GM19324 (cell line): ENCODE measurements at regions not wholly inside any gene's neighbourhood (a gene's known extent, or its start where the extent isn't known, plus 50 kb on each side); places are given as distances from the start of the nearest gene placed in this dataset.
"Not testable (repeated sequence)": the region's sequence is repeated elsewhere in the genome, so short reads cannot be mapped to it uniquely, and the experiment has no call there.

Experiments used
- ATAC-seq: cut with Tn5 transposase; IDR thresholded peaks from one replicate; pipeline ENCODE4 v1.9.1; 2021; ENCODE audit warnings: mild to moderate bottlenecking, moderate library complexity; ENCODE audit not compliant: unreplicated experiment, low FRiP score

DNA sequence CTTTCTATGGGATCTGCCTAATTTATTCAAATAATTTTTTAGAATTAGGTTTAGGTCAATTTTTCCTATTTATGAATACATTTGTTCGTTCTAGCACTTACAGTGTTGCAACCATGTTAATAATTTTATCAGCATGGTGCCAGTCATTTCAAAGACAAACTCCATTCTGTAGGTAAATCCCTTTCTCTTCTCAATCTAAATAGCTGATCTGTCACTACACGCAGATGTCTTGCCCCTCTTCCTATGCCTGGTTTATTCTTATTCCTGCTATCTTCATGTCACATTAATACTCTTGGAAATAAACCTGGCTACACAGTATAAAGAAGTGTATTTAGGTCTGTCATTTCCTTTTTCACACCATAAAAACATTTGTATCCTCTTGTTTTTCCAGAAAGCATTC lies 1172.4 kb downstream of the BRINP3 start:
- ATAC-seq: no peak

DNA sequence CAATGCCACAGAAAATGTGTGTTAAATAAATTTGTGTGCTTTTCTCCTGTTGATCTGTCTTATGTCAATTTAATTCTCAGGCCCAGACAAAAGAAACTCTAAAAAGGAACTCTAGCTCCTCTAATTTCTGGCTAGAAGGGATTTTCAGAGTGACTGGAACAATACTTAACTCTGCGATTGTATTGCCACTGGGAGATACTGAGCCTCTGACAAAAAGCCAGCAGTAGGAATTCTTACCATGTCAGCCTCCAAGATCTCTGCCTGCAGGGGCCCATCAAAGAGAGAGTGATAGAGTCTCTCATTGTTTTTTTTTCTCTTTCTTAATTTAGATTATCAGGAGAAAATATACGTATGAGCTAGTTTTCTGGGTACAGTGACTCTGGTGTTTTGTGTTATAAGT lies 1165.7 kb downstream of the BRINP3 start:
- no peak for ATAC-seq

DNA sequence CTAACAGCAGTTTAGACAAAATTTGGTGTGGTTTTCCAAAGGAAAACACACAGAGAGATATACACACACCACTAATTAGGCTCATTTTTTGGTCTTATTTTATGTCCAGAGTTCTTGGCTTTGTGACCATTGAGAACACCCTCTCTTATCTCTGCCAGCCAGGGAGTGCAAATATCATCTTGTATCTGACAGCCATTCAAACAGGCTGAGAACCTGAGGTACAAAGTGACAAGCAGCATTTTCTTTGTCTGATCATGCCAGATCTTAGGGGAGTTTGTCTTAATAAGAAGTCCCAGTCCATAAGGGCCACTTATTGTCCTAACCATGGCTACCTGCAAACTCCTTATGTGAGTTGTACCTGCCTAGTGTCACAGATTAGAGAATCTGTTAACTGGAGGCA lies 1165.2 kb downstream of the BRINP3 start:
- ATAC-seq: no peak

DNA sequence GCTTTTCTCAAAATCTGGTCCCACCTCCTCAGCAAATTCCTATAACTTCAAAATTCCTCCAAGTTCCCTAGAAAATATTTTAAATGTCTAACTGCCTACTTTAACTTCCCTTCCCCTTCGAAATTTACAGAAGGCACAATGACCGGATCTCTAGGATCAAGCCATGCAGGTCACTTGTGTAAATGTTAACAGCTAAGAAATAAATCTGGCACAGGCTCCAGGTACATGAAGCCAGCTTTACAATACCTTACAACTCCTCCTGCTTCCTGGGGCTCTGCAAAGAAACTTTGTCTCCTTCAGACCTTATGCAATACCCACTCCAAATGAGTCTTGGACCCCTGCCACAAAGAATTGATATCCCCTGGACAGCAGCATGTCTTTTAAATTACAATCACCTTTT lies 1164.2 kb downstream of the BRINP3 start:
- ATAC-seq: no peak

DNA sequence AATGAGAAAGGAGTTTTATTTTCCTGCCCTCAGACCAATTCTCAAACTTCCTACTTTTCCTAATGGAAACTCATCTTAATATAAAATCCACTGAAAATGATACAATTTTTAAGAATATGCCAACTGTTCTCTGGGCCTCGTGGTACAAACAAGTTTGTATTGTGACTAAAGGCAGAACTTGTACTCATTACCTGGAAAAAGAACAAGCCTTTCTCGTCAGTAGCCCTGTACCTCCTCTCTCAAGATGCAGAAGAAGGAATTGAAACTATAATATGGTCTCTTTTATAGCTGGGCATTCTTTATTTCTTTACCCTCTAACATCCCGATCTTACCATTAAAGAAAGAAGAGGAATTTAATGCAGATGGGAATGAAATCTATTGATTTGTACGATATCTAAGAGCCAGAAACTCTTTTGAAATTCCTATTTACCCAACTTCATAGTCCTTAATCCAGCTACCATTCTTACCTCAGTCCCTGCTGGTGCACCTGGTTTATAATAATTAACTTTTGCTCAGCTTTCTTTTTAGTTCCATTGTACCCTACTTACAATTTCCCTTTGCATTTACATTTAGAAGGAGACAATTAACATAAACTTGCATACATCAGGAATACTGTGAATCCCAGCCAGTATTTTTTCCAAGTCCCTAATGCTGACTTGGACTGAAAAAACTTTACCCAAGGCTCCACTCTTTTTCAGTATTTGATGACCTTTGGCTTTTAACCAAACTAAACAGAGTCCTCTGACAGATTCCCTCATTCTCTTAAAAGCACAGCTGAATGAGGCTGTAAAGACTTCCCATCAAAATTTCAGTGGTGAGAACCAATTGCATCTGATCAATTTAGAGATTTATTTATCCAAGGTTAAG lies 1162.4 kb downstream of the BRINP3 start:
- no peak for ATAC-seq

DNA sequence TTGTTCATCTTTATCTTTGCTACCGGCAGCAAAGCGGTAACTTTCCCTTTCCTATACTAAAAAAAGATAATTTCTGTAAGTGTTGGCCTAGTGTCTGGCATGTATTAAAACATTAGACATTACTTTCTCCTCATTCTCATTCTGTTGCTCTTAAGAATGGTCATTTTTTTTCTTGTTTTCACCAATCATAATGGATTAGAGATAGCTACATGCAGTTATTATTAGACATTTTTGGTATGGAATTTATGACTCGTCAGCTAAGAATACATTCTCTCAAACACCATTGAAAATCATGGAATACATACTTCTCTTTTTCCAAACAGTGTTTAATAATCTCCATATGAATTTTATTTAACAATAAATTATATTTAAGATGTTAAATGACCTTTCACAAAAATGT lies 1154.6 kb downstream of the BRINP3 start:
- no peak for ATAC-seq

DNA sequence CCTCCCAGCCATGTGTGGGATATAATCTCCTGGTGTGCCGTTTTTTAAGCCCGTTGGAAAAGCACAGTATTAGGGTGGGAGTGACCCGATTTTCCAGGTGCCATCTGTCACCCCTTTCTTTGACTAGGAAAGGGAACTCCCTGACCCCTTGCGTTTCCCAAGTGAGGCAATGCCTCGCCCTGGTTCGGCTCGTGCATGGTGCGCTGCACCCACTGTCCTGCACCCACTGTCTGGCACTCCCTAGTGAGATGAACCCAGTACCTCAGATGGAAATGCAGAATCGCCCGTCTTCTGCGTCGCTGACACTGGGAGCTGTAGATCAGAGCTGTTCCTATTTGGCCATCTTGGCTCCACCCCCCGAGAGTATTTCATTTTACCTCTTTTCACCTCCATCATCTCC lies 1146.6 kb downstream of the BRINP3 start:
- not testable (repeated sequence) for ATAC-seq

DNA sequence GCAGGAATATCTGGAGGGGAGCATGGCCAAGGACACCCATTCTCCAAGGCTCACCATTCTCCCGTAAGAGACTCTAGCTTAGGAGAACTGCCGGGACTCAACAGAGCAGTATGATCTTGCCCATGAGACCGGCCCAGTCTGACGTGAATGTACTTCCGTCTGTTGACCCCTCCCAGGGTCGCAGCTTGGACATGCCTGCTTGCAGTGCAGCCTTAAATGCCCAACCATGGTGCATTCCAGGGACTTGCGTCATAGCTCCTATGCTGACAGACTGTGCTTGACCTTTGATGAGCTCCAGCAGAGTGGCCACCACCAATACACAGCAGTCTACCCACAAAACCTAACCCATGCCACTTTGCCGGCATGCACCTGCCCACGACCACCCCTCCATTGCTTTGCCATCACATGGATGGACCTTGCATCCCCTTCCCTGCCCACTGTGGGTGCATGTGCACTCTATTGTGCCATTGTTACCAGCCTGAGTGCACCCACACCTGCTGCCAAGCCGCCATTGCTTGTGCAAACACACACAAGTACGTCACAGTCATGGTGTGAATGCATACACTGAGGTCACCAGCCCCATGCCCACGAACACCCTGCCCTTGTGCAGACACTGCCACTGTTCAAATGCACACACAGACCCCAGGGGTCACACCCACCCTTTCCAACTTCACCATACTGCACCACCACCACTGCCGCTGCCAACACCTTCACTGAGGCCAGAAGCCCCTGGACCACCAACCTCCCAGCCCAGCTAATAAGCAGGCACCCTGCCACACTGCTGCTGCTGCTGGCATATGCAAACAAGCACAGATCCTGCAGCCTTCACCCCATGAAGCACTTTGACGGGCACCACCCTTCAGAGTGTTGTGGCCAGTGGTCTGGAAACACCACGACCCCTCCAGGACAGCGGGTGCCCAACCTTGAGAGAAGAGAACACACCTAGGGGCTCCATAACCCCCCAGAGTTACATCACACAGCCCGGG lies 1141.3 kb downstream of the BRINP3 start:
- no peak for ATAC-seq

DNA sequence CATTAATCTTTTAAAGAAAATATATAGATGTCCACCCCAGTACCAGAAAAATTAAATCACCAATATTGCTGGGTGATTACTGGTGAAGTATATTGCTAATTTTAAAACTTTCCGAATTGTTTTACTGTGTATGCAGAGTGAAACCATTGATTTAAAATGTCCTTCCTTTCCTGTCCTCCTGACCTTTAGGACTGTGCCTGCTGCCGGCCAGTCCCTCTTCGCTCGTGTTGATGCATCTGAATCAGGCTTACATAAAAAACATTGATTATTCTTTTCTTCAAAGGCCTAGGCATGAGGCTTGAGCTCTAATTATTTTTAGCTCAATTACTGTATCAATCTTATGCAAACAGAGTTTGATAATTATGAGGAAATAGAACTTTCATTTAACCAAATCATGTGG lies 1128.1 kb downstream of the BRINP3 start:
- no peak for ATAC-seq

DNA sequence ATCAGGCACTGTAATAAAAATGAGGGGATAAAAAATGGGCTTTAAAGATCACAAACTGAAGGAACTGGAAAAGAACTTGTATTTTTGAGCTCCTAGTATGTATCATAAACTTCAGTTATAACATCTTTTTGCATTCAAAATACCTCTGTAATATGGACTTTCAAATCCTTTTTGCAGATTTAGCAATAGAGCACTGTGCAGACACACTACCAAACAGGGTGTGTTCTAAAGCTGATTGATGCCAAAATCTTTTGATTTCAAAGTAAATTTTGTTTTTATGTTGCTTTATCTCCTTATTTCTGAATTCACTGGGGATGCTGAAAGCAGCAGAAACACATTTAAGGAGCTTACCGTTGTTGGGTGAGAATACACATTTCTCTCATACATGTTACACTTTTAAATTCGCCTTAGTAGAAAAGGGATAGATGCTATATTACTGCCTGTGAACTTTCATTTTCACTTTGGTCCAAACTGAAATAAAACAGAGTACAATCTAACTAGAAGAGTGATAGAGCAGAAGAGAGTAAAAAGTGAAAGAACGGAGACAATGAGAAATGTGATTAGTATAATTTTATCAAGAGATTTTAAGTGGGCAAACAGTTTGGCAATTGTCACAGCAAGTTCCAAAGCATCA lies 1126.6 kb downstream of the BRINP3 start:
- no peak for ATAC-seq

DNA sequence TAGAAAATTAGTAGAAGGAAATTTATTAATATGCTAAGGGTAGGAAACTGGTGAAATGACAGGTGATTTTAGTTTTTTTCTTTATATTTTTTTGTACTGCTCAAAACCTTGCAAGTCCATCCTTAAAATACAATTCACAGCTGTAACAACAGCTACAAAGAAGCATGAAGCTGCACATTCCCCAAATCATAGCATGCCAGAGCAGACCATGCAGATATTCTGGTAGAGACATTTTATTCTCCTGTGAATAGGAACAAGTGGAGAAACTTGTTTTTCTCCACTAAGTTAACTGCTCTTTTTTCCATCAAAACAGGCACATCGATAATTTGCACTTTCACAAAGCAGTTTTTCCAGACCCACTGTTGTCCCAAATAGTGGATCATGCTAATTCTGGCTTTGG lies 1125.7 kb downstream of the BRINP3 start:
- ATAC-seq: no peak

DNA sequence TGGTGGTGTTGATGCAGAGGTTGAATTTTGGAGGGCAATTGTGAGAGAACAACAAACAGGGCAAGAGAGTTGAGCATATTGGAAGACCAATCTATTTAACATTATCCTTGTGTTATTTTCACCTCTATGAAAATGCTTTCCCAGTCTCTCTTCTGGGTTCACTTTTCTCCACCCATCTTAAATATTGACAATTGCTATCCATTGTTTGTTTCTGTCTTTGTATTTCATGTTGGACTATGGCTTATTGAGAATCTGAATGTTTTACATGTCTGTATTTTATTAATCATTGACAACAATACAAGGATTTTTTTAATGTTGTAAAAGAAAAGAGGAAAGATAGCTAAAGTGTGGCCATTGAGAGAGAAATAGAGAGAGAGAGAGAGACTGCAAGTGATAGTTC lies 1121.5 kb downstream of the BRINP3 start:
- ATAC-seq: no peak

DNA sequence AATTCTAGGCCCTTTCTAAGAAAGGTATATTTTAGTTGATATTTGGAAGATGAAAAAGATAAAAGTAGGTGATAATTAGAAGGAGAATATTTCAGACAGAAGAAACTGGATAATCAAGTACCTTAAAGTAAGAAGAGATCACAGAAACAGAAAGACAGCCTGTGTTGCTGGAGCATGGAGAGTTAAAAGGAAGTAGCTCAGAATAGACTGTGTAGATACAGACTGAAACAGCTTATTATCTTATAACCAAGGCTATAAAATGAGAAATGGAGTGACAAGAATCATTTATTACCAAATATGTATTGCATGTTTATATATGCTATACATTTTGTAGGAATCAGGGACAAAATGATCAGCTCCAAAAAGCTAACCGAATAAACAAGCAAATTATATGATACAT lies 1120.3 kb downstream of the BRINP3 start:
- ATAC-seq: no peak

DNA sequence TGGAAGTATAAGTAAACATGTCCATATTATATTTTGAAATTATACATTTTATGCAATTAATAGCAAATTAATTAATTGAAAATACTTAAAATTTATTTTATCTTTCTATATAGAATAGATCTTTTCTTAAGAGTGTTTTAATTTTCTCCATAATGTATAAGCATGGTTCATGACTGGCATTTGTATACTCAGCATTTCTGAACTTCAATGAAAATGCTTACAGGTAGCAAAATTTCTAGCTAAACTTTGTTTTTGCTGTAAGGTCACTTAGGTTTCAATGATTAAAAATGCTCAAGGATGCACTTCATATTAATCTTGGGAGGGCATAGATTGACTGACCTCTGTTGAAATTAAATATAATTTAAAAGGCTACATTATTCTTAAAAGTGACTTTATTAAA lies 1108.1 kb downstream of the BRINP3 start:
- no peak for ATAC-seq

DNA sequence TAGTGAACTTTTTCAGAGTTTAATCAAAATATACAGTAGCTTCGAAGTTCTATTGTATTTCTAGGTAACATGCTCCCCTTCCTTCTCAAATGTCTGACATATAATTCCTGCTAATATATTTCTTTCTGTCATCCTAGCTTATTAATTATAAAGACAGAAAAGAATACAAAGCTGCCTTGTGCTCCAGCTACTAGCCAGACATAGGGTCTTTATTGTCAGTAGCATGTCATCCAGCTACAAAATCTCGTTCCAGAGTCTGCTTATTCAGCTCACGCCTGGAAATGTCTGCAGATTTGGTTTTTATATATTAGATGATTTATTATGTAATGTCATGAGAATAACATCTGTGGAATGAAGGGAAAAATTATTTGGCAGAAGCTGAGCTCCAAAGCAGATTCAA lies 1102.8 kb downstream of the BRINP3 start:
- ATAC-seq: no peak

DNA sequence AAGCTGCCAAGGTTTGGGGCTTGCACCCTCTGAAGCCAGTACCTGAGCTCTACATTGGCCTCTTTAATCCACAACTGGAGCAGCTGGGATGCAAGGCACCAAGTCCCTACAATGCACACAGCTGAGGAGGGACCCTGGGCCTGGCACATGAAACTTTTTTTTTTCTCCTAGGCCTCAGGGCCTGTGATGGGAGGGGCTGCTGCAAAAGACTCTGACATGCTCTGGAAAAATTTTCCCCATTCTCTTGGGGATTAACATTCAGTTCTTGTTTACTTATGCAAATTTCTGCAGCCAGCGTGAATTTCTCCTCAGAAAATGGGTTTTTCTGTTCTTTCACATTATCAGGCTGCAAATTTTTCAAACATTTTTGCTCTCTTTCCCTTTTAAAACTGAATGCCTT lies 1072.2 kb downstream of the BRINP3 start:
- ATAC-seq: no peak

DNA sequence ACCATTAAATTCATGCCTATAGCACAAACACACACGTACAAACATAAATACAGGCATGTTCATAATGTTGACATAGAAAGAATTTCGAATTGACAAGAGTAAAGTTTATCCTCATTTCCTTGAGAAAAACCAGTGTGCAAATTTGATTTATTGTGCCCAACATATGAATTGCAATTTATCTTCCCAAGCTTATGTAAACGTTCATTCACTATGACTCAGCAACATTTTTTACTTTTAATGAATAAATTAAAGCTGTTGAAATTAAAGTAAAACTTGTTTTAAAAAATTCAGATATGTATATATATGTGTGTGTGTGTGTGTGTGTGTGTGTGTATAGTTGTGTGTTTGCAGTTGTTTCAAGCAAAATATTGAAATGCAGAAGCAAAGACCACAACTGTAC lies 1067.9 kb downstream of the BRINP3 start:
- no peak for ATAC-seq

DNA sequence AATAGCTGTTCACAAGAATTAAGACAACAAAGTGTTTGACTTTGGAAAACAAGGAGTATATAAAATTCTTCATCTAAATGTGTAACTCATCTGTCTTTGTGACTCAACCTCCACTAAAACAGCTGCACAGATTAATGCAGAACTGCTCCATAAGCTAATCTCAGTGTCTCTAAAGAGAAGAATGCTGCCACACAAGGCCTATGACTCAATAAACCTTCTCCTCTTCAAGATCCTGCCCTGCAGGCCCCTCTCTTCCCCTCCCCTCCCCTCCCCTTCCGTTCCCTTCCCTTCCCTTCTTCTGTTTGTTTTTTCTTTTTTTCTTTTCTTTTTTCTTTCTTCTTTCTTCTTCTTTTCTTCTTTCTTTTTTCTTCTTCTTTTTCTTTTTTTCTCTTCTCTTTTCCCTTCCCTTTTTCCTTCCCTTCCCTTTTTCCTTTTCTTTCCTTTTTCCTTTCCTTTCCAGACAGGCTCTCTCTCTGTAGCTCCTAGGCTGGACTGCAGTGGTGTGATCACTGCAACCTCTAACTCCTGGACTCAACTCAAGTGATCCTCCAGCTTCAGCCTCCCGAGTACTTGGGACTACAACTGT lies 1052.8 kb downstream of the BRINP3 start:
- ATAC-seq: no peak

DNA sequence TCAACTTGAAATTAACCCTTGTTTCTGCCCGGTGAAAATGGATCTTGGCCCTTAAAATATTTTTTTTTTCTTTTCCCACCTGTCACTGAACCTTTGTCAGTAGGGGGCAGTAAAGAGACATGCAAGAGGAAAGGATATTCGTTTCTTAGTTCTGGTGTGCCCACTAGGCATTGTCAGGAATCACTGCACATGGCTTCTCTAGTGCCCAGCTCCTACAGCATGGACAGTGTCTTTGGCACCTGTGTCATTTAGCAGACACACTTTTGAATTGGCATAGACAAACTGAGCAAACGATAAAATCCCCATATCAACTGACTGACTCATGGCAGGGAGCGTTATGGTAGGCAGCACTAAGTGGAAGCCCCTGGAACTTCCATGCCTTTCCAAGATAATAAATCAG lies 1048.1 kb downstream of the BRINP3 start:
- no peak for ATAC-seq

DNA sequence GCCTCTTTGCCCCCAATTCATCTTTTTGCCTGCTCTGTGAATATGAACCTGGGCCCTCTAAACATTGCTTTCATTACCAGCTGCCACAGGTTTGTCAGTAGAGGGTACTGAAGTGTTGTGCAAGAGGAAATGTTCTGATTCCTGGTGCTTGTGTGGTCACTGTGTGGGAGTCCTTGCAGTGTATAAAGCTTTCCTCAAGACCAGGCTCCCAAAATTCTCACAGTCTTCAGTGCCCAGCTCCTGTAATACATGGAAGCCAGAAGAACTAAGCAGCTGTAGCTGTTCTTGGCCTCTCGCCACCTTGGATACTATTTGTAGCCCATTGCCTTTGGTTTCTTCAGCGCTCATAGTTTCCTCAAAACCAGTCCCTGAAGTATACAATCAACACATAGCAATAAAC lies 1046.2 kb downstream of the BRINP3 start:
- no peak for ATAC-seq

DNA sequence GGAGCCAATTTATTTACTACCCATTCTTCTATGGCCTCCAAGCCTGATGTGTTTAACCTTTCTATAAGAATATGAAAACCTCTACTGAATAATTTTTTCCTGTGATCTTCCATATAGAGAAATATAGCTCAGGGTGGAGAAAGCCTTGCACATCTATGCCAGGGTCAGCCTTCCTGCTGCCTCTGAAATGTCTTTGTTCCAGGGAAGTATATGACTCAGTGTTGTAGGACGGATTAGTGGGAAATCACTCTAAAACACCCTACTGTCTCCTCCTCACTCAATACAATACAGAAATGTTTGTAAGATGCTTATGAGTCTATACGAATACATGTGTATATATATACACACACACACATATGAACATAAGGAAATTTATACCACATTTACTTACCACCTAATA lies 1044.9 kb downstream of the BRINP3 start:
- ATAC-seq: no peak
